SW 1271 (cell line): ENCODE measurements at regions not wholly inside any gene's neighbourhood (a gene's known extent, or its start where the extent isn't known, plus 50 kb on each side); places are given as distances from the start of the nearest gene placed in this dataset.

Experiments used
- DNase-seq, 2 experiments: peaks; one replicate each; lab custom pipeline; 2025; lab: John Stamatoyannopoulos, UW

DNA sequence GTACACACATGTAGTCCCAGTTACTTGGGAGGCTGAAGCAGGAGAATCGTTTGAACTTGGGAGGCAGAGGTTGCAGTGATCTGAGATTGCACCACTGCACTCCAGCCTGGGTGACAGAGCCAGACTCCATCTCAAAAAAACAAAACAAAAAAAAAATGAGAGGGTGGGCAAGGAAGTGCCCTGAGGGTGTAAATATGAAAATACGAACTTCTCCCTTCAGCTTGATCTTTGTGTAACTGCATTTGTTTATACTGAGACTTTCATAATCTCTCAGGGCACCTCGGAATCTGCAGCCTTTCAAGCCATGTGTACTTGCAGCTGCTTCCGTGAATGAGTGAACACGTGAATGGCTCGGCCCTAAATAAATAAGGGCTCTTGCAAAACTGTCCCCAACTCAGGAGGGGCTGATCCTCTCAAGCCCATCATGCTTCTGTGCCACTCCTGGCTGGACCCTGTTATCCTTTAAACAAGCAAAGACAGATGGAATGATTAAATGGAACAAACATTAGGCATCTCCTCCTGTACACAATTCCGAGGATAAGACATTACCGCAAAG, 96.8 kb downstream of the BOD1L2 start:
- DNase-seq, result no peak

- DNase-seq, result no peak
Observed at GRCh38 chr18:57249179-57249578, 102.3 kb downstream of the BOD1L2 start.

- DNase-seq, result no peak
Observed at GRCh38 chr18:57249883-57250282, 102.5 kb upstream of the ST8SIA3 start.

GRCh38 chr18:57251747-57252146, 100.6 kb upstream of the ST8SIA3 start:
- DNase-seq, result no peak

DNA sequence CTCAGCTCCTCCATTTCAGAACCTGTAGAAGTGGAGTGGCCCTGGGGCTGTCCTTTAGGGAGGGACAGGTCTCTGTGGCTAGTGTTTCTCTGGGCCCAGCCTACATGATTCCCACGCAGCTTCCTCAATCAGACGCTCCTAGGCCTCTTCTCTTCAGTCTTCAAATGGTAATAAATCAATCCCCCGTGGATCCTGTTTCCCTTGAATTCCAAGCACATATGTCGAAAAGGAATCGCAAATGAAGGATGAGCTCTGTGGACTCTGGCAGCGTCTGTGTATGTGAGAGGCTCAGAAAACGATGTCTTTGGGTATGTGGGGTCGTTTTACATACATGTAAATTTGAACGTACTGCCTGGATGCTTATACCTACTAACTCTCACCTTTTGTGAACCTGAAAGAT, 98.5 kb upstream of the ST8SIA3 start:
- DNase-seq, result no peak

DNA sequence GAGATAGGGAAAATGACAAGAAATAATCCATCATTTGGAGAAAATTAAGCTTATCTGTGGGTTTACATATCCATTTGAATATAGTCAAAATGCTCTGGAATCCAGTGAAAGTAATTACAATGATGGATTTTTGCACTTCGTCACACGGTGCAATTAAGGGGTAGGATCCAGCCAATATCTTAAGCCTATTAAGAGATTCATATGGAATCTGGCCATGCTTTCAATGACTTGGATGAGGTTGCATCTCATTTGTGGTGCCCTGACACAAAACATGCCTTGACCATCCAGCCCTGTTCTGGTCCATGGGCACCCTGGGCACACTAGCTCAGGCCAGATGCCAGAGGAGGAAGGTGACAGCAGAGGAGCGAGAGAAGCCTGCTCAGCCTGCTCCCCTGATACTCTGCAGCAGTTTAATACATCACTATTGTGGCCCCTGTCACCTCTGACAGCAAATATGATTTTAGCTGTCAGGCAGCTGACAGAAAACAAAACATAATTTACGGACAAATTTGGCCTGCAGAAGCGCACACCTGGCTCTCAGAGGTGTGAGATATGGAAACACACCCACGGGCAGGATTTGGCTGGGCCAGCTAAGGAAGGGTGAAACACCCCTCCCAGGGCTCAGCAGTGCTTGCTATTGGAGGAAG, 94.1 kb upstream of the ST8SIA3 start:
- no peak for DNase-seq

DNA sequence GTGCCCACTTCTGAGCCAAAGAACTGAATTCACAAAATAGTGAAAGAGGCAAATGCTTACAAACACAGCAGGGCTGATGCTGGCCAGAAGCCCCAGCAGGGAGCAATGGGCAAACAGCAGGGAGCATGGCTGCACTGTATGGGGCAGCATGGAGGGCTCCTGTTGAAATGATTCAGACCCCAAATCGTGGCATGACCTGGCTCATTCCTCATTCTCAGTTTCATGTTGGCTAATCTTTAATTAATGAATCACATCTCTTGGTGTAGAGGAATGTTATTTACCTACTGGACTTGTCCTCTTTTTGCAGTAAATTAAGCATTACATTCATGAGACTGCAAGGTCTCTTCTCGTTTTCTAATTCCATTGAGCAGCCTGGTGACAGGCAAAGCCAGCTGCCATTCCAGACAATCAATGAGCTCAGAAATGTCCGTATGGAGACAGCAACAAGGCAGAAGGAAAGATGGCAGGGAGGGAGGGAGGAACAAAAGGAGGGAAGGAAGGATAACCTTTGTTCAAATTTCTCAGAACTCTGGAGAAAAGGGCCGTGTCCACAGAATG, 84.9 kb upstream of the ST8SIA3 start:
- no peak for DNase-seq

- no peak for DNase-seq
Observed at GRCh38 chr18:57269756-57270155, 82.6 kb upstream of the ST8SIA3 start.

- no peak for DNase-seq
Observed at GRCh38 chr18:57270156-57270555, 82.2 kb upstream of the ST8SIA3 start.

DNA sequence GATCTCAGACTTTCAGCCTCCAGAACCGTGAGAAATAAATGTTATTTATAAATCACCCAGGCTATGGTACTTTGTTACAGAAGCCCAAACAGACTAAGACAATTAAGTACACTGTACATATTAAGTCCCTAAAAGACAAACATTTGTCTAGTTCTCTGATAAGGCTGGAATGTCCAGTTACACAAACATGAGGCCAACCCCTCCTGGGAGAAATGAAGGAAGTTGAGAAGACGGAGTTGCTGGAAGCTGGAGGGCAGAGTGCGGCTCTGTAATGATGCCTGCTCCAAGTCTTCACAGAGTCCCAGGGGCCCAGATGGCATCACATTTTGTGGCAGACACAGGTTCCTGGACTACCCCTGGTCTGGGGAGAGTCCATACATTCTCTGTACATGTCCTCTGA, 79.2 kb upstream of the ST8SIA3 start:
- no peak for DNase-seq

- DNase-seq, result no peak
Observed at GRCh38 chr18:57275111-57275510, 77.2 kb upstream of the ST8SIA3 start.

- no peak for DNase-seq
Observed at GRCh38 chr18:57276829-57277228, 75.5 kb upstream of the ST8SIA3 start.

DNA sequence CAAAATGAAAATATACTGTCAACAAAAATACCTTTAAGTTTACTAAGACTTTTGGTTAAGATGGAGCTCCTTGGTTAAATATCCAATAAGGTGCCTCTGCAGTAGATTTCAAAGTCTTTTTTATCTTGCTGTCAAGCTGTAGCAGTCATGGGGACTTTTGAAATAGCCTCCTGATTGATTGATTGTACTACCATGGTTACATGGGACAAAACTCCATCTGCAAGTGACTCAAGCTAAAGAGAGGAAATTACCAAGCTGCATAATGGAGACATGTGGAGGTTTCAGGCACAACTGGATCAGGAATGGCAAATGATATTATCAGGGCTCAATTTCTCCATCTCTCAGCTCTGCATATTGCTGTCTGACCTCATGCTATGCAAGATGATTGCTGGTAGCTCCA, 73.4 kb upstream of the ST8SIA3 start:
- no peak for DNase-seq

GRCh38 chr18:57281519-57281918, 70.8 kb upstream of the ST8SIA3 start:
- DNase-seq, result no peak

GRCh38 chr18:57286949-57287348, 65.4 kb upstream of the ST8SIA3 start:
- DNase-seq, result no peak

DNA sequence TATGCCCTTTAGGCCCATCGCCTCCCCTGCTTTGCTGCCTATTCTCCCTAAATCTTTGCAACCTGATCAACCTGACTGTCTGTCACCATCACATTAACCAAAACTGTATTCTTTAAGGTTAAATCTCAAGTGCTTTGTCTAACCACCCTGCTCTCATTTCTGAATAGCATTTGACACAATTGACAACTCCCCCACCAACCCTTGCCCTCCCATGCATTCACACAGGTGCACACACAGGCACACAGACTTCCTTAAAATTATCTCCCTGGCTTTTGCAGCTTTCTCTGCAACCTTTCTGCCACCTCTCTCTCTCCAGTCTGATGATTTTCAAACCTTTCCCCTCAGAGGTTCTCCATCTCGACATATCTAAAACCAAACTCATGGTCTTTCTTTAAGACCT, 64.6 kb upstream of the ST8SIA3 start:
- DNase-seq, result no peak

- no peak for DNase-seq
Observed at GRCh38 chr18:57294547-57294946, 57.8 kb upstream of the ST8SIA3 start.

DNA sequence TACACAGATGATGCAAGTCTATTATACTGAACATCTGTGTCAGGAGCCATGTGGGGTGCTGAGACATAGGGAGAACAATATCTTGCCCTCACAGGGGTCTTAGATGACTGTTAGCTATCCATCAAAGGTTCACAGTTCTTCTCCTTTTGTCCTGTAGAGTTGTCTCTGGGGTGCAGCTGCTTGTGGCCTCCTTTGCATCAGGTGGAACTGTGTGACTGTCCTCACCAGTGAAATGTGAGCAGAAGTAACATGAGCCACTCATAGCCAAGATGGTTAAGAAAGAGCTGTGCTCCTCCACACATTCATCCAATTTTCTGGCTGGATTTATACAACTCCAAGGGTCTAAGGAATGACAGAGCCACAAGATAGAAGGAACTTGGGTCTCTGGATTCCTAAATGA, 56.0 kb upstream of the ST8SIA3 start:
- no peak for DNase-seq

DNA sequence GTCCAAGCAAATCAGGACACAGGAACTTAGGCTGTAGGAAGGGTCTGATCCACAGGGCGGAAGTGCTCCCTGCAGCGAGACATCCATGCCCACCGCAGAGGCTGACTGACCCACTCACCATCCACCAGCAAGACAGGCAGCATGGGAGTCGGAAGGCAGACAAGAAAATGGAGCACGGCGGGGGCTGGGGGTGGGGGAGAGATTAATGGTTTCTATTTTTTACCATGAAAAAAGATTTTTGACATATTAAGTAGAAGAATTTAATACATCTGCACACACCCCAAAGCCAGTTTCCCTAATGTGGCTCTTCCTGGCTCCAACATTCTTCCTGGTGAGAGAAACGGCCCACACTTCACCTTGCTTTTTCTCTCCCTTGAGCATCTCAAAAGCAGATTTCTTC, 55.1 kb upstream of the ST8SIA3 start:
- DNase-seq, result no peak

DNA sequence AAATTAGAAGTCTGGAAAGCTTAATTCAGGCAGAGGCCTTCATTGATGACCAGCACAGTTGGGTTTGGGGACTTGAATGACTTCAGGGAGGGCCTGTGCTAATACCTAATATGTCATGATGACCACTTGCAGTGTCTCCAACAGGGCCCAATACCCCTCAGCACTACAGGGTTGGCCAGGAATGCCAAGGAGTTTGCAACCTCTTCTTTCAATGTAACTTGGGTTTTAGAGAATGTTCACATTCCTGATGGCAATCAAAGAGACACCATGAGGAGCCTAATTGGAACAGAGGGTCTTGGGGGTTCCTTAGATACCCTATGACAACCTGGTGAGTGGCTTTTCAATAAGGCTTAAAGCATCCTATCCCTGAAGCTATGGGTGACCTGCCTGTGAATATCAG, 52.4 kb upstream of the ST8SIA3 start:
- no peak for DNase-seq

DNA sequence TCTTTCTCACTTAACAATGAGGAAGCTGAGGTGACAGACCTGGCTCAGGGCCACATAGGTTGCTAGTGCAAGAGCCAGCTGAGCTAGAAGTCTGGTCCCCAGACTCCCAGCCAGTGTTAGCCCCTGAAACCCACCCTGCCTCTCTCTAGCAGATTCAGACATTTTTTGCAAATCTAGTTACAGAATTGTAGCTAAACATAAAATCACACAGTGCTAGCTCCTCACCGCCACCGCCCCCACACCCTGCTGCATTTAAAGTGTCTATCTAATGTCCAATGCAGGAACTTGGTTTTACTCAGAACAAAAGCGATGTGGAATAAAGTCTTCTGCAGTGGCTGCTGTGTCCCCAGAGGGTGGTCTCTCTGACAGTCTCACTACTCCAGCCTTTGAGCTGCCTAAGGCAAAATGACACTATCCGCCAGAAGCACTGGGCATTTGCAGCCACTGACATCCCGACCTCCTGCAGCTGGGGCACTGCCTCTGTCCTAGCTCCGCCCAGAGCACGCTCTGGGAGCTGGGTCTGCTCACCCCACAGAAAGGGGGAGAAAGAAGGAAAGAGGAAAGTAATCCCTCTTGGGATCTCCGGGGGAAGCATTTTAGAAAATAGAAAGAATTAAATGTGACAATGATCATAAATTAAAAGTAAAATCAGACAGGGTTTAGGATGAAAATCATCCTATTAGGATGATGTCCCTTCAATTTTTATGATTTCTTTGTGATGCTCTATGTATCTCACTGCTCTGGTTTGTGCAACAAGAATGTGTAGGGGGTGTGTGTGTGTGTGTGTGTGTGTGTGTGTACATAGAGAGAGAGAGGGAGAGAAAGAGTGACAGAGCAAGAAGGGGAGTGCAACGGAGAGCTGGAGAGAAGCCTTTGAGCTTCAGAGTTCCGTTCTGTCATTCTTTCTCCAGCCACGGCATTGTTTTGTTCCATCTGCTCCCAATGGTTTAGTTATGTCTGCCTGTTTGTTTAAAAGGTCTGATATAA, 50.5 kb upstream of the ST8SIA3 start:
- DNase-seq, result no peak
